ENCODE measurements at regions not wholly inside any gene's neighbourhood (a gene's known extent, or its start where the extent isn't known, plus 50 kb on each side); places are given as distances from the start of the nearest gene placed in this dataset.

DNA sequence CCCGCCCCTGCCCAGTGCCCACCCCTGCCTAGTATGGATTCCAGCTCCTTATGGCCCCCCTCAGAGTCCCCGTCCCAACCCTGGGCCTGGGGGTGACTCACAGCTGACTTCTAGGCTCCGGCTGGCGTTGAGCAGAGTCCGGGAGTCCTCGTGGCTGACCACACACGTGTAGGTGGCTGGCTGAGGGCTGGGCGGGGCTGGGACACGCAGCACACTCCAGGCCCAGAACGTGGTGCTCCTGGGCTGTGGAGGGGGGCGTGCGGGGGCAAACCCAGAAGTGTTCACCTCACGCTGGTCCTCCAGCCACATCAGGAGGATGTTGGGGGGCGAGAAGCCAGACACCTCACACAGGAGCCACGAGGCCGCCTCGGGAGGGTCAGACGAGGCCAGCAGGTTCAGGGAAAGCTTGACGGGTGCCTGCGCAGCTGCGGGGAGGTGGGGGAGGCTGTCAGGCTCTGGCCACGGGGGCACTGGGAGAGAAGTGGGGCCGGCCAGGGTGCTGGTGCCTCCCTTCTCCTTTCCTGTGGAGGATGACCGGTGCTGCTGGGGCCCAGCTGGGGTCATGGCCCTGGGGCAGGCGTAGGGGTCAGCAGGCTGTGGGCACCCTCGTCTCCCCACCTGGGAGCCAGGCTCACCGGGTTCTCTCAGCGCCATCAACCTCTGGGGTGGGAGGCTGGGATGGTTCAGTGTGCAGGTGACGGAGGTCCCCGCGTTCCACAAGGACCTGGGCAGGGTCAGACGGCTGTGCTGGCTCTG, 314.1 kb downstream of the TMEM121 start:
- no peak overlapping the region for H3K4me3 Mint-ChIP-seq (ENCODE audit: unreplicated experiment)
- TF ChIP-seq, protein P1, sequence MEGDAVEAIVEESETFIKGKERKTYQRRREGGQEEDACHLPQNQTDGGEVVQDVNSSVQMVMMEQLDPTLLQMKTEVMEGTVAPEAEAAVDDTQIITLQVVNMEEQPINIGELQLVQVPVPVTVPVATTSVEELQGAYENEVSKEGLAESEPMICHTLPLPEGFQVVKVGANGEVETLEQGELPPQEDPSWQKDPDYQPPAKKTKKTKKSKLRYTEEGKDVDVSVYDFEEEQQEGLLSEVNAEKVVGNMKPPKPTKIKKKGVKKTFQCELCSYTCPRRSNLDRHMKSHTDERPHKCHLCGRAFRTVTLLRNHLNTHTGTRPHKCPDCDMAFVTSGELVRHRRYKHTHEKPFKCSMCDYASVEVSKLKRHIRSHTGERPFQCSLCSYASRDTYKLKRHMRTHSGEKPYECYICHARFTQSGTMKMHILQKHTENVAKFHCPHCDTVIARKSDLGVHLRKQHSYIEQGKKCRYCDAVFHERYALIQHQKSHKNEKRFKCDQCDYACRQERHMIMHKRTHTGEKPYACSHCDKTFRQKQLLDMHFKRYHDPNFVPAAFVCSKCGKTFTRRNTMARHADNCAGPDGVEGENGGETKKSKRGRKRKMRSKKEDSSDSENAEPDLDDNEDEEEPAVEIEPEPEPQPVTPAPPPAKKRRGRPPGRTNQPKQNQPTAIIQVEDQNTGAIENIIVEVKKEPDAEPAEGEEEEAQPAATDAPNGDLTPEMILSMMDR (IDR thresholded peaks at IDR 0.05): no peak
- H3K36me3 Mint-ChIP-seq (ENCODE audit: low read depth): no peaks in the 10 kb centered on the region

DNA sequence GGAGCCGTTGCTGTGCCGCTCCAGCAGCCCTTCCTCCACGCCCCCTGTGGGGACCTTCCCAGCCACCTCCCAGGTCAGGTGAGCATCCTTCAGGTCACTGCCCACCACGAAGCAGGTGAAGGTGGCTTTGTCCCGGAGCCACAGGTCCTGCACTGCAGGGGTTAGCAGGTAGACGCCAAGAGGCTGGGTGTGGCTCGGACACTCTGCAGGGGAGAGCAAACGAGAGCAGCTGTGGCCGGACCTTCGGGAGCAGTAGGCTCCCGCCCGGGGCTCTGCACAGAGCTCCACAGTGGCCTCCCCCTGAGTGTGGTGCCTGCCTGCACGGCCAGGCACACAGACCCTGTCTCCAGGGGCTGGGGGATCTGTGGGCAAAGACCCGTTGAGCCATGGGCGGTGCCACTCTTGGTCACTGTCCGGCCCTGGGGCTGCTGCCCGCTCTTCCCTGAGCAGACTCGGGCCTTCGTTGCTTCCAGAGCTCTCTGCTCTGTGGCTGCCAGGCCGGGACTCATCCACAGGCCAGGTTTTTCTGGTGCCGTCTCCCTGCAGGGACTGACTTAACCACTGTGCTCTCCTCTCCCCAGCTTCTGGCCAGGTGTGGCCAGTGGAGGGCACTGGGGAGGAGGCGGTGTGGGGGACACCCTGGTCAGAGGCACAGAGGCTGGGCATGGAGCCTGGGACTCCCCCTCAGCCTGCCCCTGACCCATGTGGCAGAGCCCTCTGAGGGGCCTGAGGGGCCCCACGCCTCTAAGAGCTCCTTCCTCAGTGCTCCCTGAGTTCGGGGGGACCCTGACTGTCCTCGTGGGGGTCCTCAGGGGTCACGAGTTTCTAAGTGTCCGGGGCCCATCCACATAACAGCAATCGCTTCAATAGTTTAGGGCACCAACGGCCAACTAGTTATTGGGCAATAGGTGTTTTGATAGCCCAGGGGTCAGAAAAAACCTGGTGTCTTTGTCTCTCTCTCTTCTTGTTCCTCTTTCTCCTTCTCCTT, 314.9 kb downstream of the TMEM121 start:
- Mint-ChIP-seq H3K27ac (ENCODE audit: unreplicated experiment) (no peak overlapping the region), H3K4me3 (ENCODE audit: unreplicated experiment) (no peak overlapping the region), H3K9me3 (ENCODE audit: low read depth) (peaks cover 42% of the 10 kb centered on the region), H3K27me3 (ENCODE audit: low read depth) (no peaks in the 10 kb centered on the region), H3K4me1 (ENCODE audit: low read depth) (no peaks in the 10 kb centered on the region), H3K36me3 (ENCODE audit: low read depth) (no peaks in the 10 kb centered on the region)
- TF ChIP-seq, protein P1 (IDR thresholded peaks at IDR 0.05): no peak
- no peak for DNase-seq (ENCODE audit: low spot score)

More for the DNA sequence above, 314.1 kb downstream of the TMEM121 start:
- DNase-seq (ENCODE audit: low spot score): no peak
- Mint-ChIP-seq H3K27ac (ENCODE audit: unreplicated experiment) (no peak overlapping the region), H3K4me1 (ENCODE audit: low read depth) (no peaks in the 10 kb centered on the region), H3K27me3 (ENCODE audit: low read depth) (no peaks in the 10 kb centered on the region), H3K9me3 (ENCODE audit: low read depth) (peaks cover 45% of the 10 kb centered on the region)

DNA sequence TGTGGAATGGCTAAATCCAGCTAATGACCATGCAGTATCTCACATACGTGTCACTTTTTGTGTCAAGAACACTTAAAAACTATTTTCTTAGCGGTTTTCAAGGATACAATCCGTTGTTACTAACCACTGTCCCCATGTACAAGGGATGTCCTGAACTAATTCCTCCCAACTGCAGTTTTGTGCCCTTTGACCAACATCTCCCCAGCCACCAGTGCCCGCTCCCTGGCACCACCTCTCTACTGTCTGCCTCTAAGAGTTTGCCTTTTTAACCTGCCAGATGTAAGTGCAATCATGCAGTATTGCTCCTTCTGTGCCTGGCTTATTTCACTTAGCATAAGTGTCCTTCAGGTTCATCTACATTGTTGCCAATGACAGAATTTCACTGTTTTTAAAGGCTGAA, 315.7 kb downstream of the TMEM121 start:
- no peak overlapping the region for H3K4me3 Mint-ChIP-seq (ENCODE audit: unreplicated experiment)
- no peak for DNase-seq (ENCODE audit: low spot score)
- peaks cover 46% of the 10 kb centered on the region for H3K9me3 Mint-ChIP-seq (ENCODE audit: low read depth)
- H3K4me1 Mint-ChIP-seq (ENCODE audit: low read depth): no peaks in the 10 kb centered on the region
- H3K27me3 Mint-ChIP-seq (ENCODE audit: low read depth): no peaks in the 10 kb centered on the region
- TF ChIP-seq, protein P1 (IDR thresholded peaks at IDR 0.05): no peak
- no peak overlapping the region for H3K27ac Mint-ChIP-seq (ENCODE audit: unreplicated experiment)
- no peaks in the 10 kb centered on the region for H3K36me3 Mint-ChIP-seq (ENCODE audit: low read depth)

DNA sequence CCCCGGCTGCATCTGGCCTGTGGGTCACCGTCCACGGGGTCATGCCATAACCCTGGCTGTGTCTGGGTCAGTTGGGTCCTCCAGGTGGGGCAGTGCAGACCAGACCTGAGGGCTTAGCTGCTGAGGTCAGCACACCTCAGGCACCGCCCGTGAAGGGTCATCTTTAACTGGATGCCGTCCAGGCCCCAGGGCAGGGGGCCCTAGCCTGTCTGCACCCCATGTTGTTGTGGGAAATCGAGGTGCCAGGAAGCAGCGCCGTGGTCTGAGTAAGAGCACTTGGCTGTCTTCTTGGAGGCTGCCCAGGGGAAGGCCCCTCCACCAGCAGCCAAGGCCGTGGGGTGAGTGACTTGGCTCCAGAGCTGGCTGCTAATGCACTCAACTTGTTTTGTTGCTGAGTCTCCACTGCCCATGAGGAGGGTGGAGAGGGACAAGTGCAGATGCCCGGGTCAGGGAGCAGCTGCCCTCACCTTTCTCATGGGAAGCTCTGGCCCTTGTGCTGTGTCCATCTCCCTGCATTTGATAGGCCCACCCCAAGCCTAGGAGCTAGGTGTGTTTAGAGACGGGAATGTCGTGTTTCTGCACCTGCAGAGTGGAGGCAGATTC, 317.2 kb downstream of the TMEM121 start:
- TF ChIP-seq, protein P1 (IDR thresholded peaks at IDR 0.05): no peak
- H3K27me3 Mint-ChIP-seq (ENCODE audit: low read depth): no peaks in the 10 kb centered on the region
- H3K9me3 Mint-ChIP-seq (ENCODE audit: low read depth): peaks cover 43% of the 10 kb centered on the region
- DNase-seq (ENCODE audit: low spot score): no peak
- no peaks in the 10 kb centered on the region for H3K4me1 Mint-ChIP-seq (ENCODE audit: low read depth)
- H3K36me3 Mint-ChIP-seq (ENCODE audit: low read depth): no peaks in the 10 kb centered on the region
- H3K4me3 Mint-ChIP-seq (ENCODE audit: unreplicated experiment): no peak overlapping the region
- H3K27ac Mint-ChIP-seq (ENCODE audit: unreplicated experiment): no peak overlapping the region

Data from chondrocyte (in vitro differentiated cells).